T-helper 9 cell (primary cell): ENCODE measurements at regions not wholly inside any gene's neighbourhood (a gene's known extent, or its start where the extent isn't known, plus 50 kb on each side); places are given as distances from the start of the nearest gene placed in this dataset.

Experiments used
- DNase-seq: peaks from one replicate; pipeline ENCODE4 v3.0.0-alpha.2; 2020

- no peak for DNase-seq
These were observed 223.8 kb upstream of the BOD1L1 start for GRCh38 chr4:13851085-13851940.

- no peak for DNase-seq
These were observed 224.9 kb upstream of the BOD1L1 start for GRCh38 chr4:13852411-13852810.

- no peak for DNase-seq
These were observed 228.9 kb upstream of the BOD1L1 start for GRCh38 chr4:13856387-13856786.

GRCh38 chr4:13857397-13857796 lies 229.9 kb upstream of the BOD1L1 start:
- no peak for DNase-seq

DNA sequence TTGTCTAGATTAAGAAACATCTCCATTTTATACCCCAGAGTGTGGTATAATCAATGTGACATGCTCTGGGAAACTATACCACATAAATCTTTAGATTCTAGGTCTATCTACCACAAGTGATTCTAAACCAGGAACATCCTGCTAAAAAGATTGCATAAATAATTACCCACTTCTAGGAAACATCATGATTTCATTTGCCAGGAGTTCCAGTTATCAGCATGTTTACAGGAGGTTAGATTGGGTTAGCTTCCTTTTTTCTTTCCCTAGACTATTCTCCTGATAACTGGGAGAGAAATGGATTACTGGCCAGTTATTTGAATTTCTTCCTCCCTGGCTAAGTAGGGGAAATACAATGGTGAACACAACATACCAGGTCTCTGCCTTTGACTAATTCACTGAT lies 230.3 kb upstream of the BOD1L1 start:
- DNase-seq: no peak

GRCh38 chr4:13859423-13859822 lies 231.9 kb upstream of the BOD1L1 start:
- no peak for DNase-seq

DNA sequence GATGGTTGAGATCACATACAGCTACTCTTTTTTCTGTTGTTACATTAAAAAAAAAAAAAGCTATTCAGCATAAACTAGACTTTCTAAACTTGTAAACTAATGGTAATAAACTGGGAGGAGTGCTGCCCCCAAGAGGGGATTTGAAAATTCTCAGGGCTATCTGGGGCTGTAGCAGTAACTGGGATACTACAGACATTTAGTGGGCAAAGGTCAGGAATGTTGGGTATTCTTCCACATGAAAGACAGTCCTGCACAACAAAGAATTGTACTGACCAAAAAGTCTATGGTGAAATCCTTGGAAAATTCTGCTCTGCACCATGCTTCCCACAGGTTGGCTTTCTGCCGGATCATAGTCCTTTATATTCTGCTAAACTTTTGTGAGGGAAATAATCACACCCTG lies 232.6 kb upstream of the BOD1L1 start:
- no peak for DNase-seq

DNA sequence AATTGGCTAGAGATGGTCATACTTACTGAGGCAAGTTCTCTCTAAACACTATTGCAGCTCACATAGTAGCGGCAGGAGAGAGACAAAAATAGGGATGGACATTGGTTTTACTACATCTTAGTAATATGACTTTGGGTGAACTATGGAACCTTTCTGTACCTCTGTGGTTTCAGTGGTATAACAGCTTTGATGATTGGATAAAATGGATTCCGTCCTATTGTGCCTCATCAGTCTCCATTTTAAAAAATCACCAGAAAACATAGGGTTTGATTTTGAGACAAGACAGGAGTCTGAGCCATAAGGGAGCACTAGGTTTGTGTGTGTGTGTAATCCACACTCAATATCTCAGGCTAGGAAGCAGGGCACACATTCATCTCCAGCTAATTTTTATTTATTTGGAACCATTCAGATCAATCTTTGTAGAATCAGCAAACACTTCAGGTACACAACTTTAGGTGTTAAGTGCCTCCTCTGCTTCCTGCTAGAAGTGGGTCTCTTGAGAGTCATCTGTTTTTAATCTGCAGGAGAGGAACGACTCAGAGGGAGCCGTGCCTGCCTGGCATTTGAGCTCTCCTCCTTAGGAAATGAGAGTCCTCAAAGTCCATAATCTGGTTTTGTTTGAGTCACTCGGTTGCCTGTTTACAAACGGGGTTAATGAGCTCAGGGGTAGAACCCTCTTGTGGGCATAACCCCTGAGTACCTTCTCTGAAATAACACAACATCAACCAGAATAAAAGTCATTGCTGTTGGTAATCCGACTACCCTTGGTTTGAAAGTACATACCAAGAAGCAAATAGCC lies 238.5 kb upstream of the BOD1L1 start:
- DNase-seq: no peak

DNA sequence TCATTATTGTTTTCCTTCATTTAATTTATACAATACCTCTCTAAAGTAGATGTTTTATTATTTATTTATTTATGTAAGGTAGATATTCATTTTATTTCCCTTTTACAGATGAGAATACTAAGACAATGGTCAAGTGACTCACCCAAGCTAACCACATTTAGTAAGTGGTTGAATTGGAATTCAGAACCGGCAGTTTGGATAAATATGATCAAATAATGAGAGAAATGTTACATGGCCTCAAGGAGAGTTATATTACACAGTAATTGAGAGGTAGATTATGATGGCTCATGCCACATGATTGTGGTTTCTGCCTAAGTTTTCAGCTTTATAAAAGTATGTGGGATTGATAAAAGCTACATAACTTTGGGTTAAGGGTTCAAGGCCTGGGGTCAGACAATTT lies 239.4 kb upstream of the BOD1L1 start:
- no peak for DNase-seq

- DNase-seq: no peak
These were observed 244.6 kb upstream of the BOD1L1 start for GRCh38 chr4:13872155-13872554.

- DNase-seq: no peak
These were observed 245.4 kb upstream of the BOD1L1 start for GRCh38 chr4:13872955-13873354.

GRCh38 chr4:13875181-13875580 lies 247.7 kb upstream of the BOD1L1 start:
- DNase-seq: no peak

- no peak for DNase-seq
These were observed 248.6 kb upstream of the BOD1L1 start for GRCh38 chr4:13876131-13876530.

DNA sequence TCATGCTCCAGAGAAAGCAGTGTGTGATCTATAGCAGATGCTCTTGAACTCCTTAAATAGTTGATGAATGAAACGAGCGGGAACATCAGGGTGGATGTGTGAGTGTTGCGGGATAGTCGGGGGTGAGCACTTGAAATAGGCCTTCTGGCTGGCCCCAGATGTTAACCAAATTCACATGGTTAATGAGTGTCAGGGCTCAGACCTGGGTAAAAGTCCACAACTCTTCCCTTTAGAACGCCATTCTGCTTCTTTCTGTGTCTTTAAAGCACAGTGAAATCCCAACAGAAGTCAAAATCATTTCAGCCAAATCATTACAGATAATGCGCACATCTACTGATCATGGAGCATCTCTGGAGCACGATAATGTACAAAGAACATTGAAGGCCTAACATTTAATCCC lies 249.4 kb upstream of the BOD1L1 start:
- DNase-seq: no peak

DNA sequence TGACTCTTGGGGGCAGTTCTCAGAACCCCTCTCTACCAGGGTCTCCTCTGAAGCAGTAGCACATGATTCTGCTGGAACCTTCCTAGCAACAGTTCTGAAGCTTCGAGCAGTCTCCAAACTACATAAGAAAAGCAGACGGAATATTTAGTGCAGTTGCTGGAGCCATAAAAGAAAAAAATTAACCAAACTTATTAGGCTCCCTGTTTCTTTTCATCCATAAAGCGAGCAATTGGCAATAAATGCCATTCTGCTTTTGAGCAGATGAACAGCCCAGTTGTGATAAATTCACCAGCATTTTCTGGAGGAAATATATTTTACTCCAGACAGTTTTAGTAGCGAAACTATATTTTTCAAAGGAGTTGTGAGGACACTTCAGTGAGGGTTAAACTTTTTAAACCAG lies 250.1 kb upstream of the BOD1L1 start:
- DNase-seq: no peak

GRCh38 chr4:13881892-13882291 lies 254.4 kb upstream of the BOD1L1 start:
- DNase-seq: no peak

DNA sequence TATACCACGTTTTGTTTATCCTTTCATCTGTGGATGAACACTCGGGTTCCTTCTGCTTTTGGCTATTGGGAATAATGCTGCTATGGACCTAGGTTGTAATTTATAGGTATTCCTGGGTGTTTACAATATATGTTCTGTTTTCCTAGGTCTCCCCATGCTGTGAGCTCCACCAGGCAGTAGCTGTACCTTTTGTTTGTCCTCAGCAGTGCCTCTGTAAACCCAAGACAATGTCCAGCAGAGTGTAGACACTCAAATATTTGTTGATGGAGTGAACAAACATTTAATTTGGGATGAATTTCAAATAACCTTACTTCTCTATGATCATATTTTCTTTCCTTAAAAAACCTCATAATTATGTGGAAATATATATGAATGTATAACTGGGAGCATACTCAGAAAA lies 259.5 kb upstream of the BOD1L1 start:
- DNase-seq: no peak

DNA sequence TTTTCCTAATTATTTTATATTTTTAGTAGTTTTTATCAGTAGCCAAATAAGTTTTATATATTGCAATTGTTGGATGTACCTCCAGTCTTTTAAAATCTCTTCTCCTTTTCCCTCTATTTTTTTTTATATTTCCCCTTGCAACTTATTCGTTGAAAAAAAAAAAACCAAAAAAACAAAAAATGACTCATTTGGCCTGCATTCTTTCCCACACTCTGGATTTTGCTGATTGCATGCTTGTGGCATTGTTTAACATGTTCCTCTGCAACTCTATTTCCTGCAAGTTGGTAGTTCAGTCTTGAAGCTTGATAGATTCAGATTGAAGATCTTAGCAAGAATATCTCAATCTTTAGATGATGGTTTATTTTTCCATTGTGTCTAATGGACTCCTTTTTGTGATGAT lies 260.6 kb upstream of the BOD1L1 start:
- no peak for DNase-seq

DNA sequence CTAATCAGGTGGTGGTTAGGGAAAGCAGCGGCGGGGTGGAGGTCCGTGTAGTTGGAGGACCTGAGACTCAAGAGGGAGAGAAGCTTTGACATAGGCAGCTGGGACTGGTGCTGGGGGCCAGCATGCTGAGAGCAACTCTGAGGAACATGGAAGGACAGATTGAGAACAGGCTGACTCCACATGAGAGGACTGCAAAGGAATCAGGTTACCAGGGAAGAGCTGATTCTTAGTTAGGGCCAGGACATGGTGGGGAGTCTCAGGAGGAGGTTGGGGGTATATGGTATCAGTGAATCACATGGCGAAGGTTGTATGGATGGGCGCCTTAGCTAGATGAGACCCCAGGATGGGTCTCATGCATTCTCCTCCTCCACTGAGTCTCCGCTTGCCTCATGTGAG lies 264.0 kb upstream of the BOD1L1 start:
- no peak for DNase-seq

- no peak for DNase-seq
These were observed 265.2 kb upstream of the BOD1L1 start for GRCh38 chr4:13892739-13893105.

- DNase-seq: no peak
These were observed 265.7 kb upstream of the BOD1L1 start for GRCh38 chr4:13893211-13893610.

DNA sequence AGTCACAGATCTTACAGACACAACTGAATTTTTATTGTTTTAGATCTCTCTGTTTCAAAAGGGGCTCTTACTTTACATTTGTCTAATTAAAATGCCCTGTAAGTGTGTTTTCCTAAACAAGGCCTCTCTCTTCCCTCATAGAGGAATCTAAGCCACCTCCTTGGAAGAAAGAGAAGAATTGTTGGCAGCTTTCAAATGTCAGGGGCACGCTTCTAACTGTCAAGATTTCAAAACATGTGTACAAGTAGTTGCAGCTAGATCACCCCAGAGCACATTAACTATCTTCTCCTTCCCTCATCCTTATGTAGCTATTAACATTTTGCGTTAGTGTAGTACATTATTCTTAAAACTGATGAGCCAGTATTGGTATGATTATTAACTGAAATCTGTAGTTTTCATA lies 266.5 kb upstream of the BOD1L1 start:
- no peak for DNase-seq

DNA sequence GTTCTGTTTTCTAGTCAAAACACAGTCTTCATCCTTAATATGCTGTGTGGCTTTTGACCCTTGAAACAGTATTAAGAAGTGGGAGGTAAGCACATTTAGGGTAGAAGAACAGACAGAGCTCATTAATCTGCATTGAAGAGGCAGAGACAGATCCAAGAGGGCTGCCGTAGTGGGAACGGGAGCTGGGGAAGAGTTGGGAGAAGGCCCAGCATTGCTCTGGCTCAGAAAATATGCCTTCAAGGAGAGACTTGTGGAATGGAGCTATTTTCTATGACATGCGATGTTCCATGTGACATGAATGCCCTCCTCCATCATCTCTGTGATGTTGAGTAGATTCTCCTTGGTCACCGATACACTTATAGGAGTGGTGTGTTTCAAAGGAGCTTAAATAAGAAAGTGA lies 273.3 kb upstream of the BOD1L1 start:
- no peak for DNase-seq

DNA sequence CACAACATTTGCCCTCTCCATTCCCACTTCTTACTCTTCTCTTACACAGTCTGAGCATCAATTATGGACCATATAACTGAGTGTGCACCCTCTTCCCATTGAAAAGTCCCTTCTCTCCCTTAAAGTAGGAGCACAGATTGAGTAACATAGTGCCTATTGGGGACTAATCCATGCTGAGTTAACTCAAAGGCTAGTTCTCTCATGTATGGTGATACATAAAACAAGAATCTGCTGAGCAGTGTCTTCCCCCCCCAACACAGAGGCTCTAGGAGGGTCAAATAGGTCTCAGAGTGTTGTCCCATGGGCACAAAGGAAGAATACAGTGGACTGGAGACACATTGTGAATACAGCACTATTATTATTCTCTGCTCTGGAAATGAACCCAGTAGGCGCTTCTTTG lies 274.6 kb upstream of the BOD1L1 start:
- no peak for DNase-seq
